ENCODE measurements at regions not wholly inside any gene's neighbourhood (a gene's known extent, or its start where the extent isn't known, plus 50 kb on each side); places are given as distances from the start of the nearest gene placed in this dataset.
A peak's percentile ranks its signal among the peaks of the same experiment; 100 is the strongest.
"Not testable (repeated sequence)": the region's sequence is repeated elsewhere in the genome, so short reads cannot be mapped to it uniquely, and the experiment has no call there.

DNA sequence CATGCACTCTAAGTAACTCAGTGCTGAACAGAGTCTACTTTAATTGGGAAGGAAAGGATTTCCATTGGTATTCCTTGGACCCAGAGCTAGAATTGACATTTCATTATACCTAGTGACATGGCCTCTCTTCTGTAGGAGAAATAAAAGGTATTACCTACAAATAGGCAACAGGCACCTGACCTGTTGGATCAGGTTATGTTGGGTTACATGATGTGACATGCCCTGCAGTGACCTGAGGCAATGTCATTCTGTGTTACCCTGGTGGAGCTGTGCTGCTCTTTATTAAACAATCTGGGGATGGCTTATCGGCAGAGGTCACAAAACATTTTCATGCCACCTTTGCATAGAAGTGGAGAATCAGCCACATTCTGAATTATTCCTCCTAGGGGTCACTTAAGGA is 427.7 kb downstream of the MDFIC start:
- no peak for DNase-seq

GRCh38 chr7:115346685-115347084 is 424.8 kb downstream of the MDFIC start:
- peak; percentile 18 for DNase-seq

DNA sequence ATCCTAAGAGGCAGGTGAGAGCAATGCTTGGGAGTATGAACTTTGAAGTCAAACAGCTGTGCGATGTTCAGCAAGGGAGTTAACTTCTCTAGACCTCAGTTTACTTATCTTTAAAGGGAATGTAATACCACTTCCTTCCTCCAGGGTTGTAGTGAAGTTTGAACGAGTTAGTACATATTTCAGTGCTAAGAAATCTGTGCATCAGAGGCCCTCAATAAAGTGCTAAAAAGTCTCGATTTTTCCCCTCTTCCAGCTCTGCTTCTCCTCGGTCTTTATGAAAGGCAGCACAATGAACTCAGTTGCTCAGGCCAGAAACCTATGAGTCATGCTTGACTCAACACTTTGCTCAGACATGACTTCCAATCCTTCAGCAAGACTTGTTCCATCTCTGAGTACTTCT is 418.9 kb downstream of the MDFIC start:
- DNase-seq = peak; percentile 75

DNA sequence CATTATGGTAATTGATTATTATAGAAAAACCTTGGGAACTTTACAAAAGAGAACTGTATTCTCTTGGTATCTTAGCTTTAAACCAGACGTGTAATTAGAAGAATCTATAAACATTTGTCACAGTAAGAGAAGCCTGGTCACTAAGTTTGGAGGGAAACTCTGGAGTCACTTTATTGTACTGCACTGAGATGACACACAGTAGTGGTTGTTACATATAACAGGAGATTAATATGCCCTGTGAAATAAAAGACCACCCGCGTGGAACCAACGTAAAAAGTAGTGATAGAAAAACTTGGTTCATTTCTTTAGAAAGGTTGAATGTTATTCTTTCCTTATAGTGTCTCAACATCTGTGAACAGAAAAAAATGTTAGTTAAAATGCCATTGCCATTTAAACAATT is 416.1 kb downstream of the MDFIC start:
- DNase-seq = no peak

DNA sequence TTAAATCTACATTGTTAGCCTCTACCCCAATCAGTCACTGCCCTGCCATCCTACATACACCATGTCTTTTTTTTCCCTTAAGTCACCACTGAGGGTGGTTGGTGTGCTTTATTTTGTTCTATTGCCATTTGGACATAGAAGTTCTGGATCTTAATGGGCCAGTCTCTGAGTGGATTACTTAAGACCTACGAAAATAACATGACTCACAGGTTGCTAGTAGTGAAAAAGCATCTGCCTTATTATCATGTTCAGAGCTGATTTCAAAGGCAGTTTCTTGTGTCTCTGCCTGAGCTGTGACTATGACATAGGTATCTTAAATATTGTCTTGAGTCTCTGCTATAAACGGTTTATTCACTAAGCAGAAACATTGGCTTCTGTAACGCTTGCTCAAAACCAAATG is 410.8 kb downstream of the MDFIC start:
- DNase-seq = no peak

DNA sequence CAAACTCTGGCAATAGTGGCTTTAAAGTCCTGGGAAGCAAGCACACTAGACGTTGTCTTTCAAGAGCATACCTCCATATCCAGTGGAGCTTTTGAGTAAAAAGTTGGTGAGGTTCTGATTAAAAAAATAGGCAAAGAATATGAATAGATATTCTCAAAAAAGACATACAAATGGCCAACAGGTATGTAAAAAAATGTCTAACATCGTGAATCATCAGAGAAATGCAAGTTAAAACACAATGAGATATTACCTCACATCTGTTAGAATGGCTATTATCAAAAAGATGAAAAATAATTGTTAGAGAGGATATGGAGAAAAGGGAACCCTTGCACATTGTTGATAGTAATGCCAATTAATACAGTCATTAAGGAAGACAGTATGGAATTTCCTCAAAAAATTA is 407.1 kb downstream of the MDFIC start:
- DNase-seq = no peak

DNA sequence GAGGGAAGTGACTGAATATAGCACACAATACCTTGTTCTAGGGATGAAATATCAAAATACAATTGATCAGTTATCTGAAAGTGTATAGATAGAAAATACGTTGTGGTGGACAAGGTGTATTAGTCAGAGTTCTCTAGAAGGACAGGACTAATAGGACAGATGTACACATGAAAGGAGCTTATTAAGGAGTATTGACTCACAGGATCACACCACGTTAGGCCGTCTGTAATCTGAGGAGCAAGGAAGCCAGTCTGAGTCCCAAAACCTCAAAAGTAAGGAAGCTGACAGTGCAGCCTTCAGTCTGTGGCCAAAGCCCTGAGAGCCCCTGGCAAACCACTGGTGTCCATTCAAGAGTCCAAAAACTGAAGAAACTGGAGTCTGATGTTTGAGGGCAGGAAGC is 406.1 kb downstream of the MDFIC start:
- DNase-seq = no peak

GRCh38 chr7:115327326-115327725 is 405.4 kb downstream of the MDFIC start:
- DNase-seq = no peak

- no peak for DNase-seq
Measured at GRCh38 chr7:115319541-115319940, 397.6 kb downstream of the MDFIC start.

DNA sequence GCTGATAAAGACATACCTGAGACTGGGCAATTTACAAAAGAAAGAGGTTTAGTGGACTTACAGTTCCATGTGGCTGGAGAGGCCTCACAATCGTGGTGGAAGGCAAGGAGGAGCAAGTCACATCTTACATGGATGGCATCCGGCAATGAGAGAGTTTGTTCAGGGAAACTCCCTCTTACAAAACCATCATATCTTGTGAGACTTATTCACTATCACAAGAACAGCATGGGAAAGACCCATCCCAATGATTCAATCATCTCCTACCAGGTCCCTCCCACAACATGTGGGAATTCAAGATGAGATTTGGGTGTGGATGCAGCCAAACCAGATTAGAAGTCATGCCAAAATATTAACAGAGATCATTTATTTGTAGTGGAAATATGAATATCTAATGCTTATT is 388.4 kb downstream of the MDFIC start:
- DNase-seq = not testable (repeated sequence)

DNA sequence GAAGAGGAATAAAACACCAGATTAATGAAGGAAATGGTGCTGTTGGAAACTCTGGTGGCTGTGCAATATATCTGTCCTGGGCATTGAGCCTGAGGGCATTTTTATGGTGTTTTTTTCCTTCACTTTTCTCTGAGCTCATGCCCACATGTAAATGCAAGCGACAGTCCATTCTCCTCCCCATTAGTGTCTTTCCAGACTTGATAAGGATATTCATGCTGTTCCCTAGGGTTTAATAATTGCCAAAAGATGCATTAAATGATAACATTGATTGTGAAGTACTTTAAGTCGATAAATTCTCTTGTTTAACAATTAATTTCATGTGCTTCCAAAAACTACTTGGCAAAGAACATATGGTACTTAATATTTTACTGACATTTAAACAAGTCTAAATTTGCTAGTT is 384.7 kb downstream of the MDFIC start:
- DNase-seq = no peak

DNA sequence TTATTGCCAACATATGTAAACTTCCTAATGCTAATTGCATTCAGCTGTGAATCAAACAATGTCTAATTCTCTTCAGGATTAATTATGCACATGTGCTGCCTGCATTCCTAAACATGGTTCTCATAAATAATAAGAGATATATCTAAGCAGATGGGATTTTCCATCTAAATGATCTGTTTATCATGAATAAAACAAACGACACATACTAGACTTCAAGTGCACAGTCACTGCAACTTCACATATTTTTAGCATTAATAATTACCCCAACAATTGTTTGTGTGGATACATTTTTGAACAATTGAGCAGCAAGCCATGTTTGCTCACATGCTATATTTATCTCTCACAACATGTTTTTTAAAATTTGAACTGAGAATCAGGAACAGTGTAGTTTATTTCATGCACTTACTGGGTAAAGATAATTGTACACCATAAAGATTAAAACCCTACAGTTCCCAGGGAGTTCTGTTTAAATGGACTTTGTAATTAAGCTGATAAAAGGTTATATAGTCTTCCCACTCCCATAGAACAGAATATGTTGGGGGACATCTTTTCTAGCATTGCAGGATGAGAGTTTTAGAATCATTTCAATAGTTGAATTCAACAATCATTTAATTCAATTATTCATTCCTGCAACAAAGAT is 378.5 kb downstream of the MDFIC start:
- peak; percentile 69 for DNase-seq

GRCh38 chr7:115299397-115300037 is 377.6 kb downstream of the MDFIC start:
- DNase-seq = no peak

GRCh38 chr7:115297656-115298055 is 375.8 kb downstream of the MDFIC start:
- peak; percentile 94 for DNase-seq

DNA sequence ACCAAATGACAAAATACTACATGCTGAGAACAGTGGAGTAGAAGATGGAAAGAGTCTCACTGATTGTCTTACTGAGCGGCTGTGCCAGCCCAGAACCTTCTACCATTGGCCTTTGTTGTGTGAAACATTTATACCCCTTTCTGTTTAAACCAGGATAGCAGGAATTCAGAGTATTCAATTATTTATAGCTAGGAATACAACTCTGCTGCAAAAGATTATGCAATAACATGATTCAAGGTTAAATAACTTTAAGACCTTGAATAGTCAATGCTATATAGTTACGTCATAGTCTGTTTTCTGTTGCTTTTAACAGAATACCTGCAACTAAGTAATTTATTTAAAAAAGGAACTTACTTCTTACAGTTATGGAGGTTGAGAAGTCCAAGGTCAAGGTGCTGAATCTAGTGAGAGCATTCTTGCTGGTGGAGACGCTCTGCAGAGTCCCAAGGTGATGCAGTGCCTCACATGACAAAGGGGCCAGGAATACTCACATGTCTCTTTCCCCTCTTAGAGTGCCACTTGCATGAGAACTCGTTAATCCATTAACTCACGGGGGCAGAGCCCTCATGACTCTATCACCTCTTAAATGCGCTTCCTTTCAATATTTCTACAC is 371.8 kb downstream of the MDFIC start:
- DNase-seq = peak; percentile 59

GRCh38 chr7:115292381-115292780 is 370.5 kb downstream of the MDFIC start:
- DNase-seq = no peak

DNA sequence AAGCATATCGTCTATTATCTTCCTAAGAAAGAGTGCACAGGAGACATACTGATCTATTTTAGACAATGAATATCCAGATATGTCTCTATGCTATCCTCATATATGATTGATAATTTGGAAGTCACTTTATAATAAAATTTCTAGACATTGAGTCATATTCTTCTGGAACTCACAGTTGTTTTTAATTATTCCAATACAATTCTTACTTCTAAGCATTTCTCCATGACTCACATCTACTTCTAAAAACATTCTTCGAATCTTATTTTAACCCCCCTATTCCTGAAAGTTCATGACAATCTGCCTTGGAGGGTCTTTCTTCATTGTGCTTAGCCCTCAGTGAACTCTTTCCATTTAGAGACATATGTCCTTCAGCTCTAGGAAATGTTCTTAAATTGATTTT is 368.1 kb downstream of the MDFIC start:
- peak; percentile 80 for DNase-seq

DNA sequence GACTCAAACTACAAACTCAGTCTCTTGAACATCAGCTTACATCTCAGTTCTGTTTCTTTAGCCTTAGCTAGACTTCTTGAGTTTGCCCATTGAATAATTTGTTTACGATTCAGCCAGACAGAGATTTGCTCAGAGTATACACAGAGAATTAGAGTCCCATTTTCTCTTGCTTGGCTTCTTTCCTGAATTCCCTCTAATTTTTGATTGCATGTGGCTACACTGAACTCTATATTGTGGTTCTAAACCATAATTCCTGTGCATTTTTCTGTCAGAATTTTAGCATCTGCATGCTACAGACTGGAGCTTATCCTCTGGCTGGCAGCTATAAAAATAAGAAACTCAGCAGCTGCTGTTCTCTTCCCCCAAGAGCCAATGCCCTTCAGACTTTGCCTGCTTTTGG is 354.9 kb downstream of the MDFIC start:
- DNase-seq = no peak

GRCh38 chr7:115273855-115274254 is 352.0 kb downstream of the MDFIC start:
- DNase-seq = not testable (repeated sequence)

DNA sequence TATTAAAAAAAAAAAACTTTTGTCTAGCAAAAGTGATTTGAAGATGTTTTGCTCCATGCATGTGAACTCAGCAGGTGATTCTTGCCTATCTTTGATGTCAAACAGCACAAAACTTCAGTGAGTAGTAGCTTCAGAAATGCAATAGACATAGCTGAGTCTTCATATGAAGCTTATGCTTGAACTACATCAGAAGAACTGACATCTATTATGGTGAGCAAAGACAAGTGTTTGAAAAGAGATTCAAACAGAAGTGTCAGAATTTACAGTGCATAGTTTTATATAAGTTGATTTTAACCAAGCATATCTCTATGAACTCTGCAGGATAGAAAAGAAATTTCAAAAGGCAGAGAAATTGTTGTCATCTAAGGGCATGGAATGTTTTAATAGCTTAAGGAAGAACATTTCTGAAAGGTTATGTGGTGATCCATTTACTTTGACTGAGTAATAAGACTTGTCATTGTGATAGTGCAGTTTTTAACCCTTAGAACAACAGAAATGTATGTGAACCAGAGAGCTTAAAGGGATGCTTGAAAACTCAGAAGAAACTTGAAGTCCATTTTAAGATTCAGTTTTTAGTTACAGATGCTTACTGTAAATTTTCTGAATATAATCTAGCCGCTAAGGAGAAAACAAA is 351.4 kb downstream of the MDFIC start:
- DNase-seq = no peak

GRCh38 chr7:115271332-115272235 is 349.7 kb downstream of the MDFIC start:
- DNase-seq = peak; percentile 90

- DNase-seq = no peak
Measured at GRCh38 chr7:115269486-115269885, 347.6 kb downstream of the MDFIC start.

GRCh38 chr7:115267503-115267902 is 345.6 kb downstream of the MDFIC start:
- no peak for DNase-seq

Data from fibroblast of skin of abdomen (primary cell).